ENCODE measurements at regions not wholly inside any gene's neighbourhood (a gene's known extent, or its start where the extent isn't known, plus 50 kb on each side); places are given as distances from the start of the nearest gene placed in this dataset.
A peak's percentile ranks its signal among the peaks of the same experiment; 100 is the strongest.

GRCh38 chr15:47983533-47983932 is 137.3 kb upstream of the SLC24A5 start:
- no peaks in the 10 kb centered on the region for H3K4me1 ChIP-seq (ENCODE audit: control insufficient read depth, insufficient read depth, low read length)
- no peak for DNase-seq (ENCODE audit: low read depth, low spot score)
- H3K27ac ChIP-seq (ENCODE audit: low read length), result no peak overlapping the region
- intact Hi-C loops (cut with micrococcal nuclease; ENCODE audit: unreplicated experiment), result loop anchor here (10.0 kb wide), 2 partner anchors 269 to 1669 kb away; partner anchors contain the start of gene SEMA6D
- ChIA-PET POLR2A (no interaction called here), CTCF (interaction anchor here (1.7 kb wide), 1 partner anchor 788 kb away, joined by 5 read pairs; no protein-coding TSS in a partner anchor)
- no peak for ATAC-seq
- no peaks in the 10 kb centered on the region for H3K9me3 ChIP-seq (ENCODE audit: control insufficient read depth, insufficient read depth, low read depth, low read length)
- no peaks in the 10 kb centered on the region for H3K27me3 ChIP-seq (ENCODE audit: control insufficient read depth, insufficient read depth, low read length)
- in situ Hi-C loops (cut with HindIII; ENCODE audit: low pct_unique_long_range_greater_than_20kb, low sequenced_read_pairs), result no loop called here
- no peak overlapping the region for H3K4me3 ChIP-seq (ENCODE audit: low read depth in 2 of 2, low read length in 2 of 2)
- BruUV-seq (replicated peaks), result no TSS peak
- H3K36me3 ChIP-seq (ENCODE audit: control insufficient read depth, insufficient read depth, low read length), result no peaks in the 10 kb centered on the region
- peak; percentile 27 for TF ChIP-seq CTCF (IDR thresholded peaks at IDR 0.05)
- TF ChIP-seq POLR2AphosphoS5 (IDR thresholded peaks at IDR 0.05; ENCODE audit: low read depth, low read length), result no peak
- TF ChIP-seq SIN3A (IDR thresholded peaks at IDR 0.05; ENCODE audit: borderline replicate concordance, insufficient read depth, low read depth, low read length), result no peak
- TF ChIP-seq TCF7L2 (IDR thresholded peaks at IDR 0.05; ENCODE audit: low read depth, low read length), result no peak

- in situ Hi-C loops (cut with HindIII; ENCODE audit: low pct_unique_long_range_greater_than_20kb, low sequenced_read_pairs) (no loop called here), intact Hi-C loops (cut with micrococcal nuclease; ENCODE audit: unreplicated experiment) (loop anchor here (10.0 kb wide), 2 partner anchors 271 to 1671 kb away; partner anchors contain the start of gene SEMA6D)
- no peaks in the 10 kb centered on the region for H3K4me1 ChIP-seq (ENCODE audit: control insufficient read depth, insufficient read depth, low read length)
- no peak for TF ChIP-seq REST (IDR thresholded peaks at IDR 0.05; ENCODE audit: insufficient read depth in 1 of 2, low read depth in 2 of 2, low read length in 1 of 2)
- no peak for TF ChIP-seq POLR2AphosphoS5 (IDR thresholded peaks at IDR 0.05; ENCODE audit: low read depth, low read length)
- no peak for TF ChIP-seq CTCF (IDR thresholded peaks at IDR 0.05)
- no peak for TF ChIP-seq SIN3A (IDR thresholded peaks at IDR 0.05; ENCODE audit: borderline replicate concordance, insufficient read depth, low read depth, low read length)
- no peak for TF ChIP-seq TCF7L2 (IDR thresholded peaks at IDR 0.05; ENCODE audit: low read depth, low read length)
- ChIA-PET POLR2A (no interaction called here), CTCF (no interaction called here)
- H3K4me3 ChIP-seq (ENCODE audit: low read depth in 2 of 2, low read length in 2 of 2), result no peak overlapping the region
- no peak overlapping the region for H3K27ac ChIP-seq (ENCODE audit: low read length)
- H3K9me3 ChIP-seq (ENCODE audit: control insufficient read depth, insufficient read depth, low read depth, low read length), result no peaks in the 10 kb centered on the region
- ATAC-seq (no peak), DNase-seq (ENCODE audit: low read depth, low spot score) (no peak)
- no TSS peak for BruUV-seq (replicated peaks)
- H3K27me3 ChIP-seq (ENCODE audit: control insufficient read depth, insufficient read depth, low read length), result no peaks in the 10 kb centered on the region
- no peaks in the 10 kb centered on the region for H3K36me3 ChIP-seq (ENCODE audit: control insufficient read depth, insufficient read depth, low read length)
Observed at GRCh38 chr15:47985568-47985967, 135.2 kb upstream of the SLC24A5 start.
